Activated T-cell treated with anti-CD3 and anti-CD28 coated beads for 4 hours (primary cell): ENCODE measurements at regions not wholly inside any gene's neighbourhood (a gene's known extent, or its start where the extent isn't known, plus 50 kb on each side); places are given as distances from the start of the nearest gene placed in this dataset.

Source experiments
- DNase-seq: peaks from one replicate; pipeline ENCODE4 v3.0.0-alpha.2; 2020

DNA sequence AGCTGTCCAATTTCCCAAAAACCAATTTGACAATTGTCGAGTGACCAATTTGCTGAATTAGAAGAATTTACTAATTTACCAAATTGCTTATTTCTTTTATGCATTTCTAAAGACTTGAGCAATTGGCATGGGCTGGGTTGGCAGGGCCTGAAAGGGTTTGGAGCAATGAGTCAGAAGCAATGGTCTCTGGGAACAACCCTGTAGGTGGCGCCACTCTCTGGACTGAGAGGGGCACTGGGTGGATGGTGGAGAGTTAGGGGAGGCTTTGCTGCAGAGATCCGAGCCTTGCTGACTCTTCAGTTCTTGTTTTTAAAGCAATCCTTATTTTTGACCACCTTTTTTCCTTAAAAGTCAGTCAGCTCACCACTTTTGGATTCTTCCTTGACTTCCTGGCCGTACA is 71.5 kb upstream of the RPS23 start:
- DNase-seq, result peak; percentile 9

- DNase-seq, result no peak
Observed at GRCh38 chr5:82348784-82349425, 70.8 kb upstream of the RPS23 start.

GRCh38 chr5:82347201-82347865 is 69.2 kb upstream of the RPS23 start:
- DNase-seq, result no peak

GRCh38 chr5:82346399-82347165 is 68.4 kb upstream of the RPS23 start:
- no peak for DNase-seq

GRCh38 chr5:82345108-82345507 is 67.0 kb upstream of the RPS23 start:
- DNase-seq, result no peak

DNA sequence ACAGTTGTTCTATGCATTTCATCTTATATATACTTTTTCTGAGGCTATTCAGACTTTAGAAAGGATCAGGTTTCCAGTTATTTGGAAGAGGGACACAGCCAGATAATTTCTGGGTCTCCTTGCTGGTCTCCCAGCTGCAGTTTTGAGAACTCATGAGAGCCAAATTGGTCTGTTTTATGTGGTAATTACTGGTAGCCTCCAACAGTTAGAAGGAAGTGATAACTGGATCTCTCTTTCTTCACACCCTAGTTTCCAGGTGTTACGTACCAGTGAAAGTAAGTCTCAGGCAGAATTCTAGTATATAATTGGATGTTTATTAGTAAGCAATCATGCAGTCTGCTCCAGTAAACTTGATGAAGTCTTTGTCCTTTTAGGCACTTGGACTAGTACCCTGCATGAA is 63.2 kb upstream of the RPS23 start:
- DNase-seq, result no peak

DNA sequence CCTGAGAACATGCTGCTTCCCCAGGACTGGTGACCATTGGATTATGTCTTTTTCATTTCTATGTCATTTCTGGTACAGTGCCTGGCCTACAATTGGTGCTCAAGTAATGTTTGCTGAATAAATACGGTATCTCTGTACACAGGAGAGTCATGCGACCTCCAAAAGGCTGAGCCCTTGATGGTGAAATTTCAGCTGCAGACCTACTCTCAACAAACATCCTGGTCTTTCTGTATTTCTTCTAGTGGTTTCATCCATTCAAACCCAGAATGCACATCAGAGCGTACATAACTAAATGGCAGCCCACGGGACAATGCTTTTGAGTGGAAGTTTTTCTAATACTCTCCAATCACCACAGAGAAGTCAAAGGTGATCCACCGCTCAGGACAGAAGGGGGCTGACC is 62.6 kb upstream of the RPS23 start:
- no peak for DNase-seq

- DNase-seq, result no peak
Observed at GRCh38 chr5:82339792-82340191, 61.6 kb upstream of the RPS23 start.

- no peak for DNase-seq
Observed at GRCh38 chr5:82338771-82339373, 60.7 kb upstream of the RPS23 start.

DNA sequence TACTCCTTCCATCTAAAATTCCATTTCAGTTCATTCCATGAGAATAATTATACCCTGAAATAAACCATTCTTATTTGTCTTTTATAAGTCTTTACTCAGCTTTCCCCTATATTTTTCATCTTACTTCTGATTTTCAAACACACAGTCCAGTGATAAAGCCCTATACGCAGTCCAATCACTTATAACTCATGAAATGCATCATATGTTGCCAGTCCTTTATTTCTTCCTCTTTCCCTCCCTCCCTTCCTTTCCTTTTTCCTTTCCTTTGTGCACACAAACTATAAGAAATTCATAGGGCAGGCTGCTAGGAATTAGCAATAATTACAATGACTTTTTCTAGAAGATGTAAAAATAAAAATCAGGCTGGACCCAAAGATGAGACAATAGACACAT is 58.8 kb upstream of the RPS23 start:
- DNase-seq, result no peak

GRCh38 chr5:82336226-82336958 is 58.2 kb upstream of the RPS23 start:
- DNase-seq, result no peak

- no peak for DNase-seq
Observed at GRCh38 chr5:82335806-82336205, 57.7 kb upstream of the RPS23 start.

DNA sequence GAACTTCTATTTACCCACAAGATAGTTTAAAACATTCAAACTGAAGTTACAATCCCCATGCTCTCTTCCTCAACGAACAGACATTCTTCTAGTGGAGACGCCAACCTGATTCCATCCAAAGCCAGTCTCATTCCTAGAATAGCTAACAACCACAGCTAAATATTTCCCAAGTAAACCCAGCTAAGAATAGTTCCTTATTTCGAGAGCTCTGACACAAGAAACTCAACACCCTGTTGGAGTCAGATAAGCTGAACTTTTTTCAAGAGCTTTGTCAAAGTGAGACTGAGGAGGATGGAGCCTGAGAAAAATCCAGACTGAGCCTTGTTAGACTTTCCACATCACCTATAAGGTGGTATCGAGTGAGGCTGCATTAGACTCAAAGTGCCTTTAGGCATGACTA is 56.7 kb upstream of the RPS23 start:
- no peak for DNase-seq

DNA sequence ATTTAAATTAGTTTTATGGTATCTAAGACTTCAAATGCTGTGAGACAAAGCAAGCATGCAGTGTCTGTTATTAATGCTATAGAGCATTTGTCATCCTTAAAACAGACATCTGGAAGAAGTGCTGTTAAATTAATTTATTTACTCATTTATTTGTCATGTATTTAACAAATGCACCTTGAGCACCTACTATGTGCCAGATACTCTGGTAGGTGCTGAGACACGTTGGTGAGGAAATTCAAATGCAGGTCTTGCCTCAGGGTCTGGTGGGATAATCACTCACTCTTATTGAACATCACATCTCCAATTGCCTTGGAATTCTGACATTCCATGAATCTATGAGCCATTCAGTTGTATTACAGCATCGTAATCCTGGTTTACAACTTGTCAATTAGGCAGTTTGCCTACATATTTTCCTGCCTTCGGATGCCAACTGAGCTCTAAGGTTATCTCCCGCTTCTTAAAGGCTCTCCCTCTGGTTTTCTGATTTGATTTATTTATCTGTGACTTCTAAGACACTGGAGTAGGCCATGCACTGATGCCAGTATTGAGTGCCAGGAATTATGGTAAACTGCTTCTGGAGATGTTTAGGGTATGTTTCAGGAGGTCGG is 56.0 kb upstream of the RPS23 start:
- DNase-seq, result no peak

- no peak for DNase-seq
Observed at GRCh38 chr5:82332886-82333615, 54.9 kb upstream of the RPS23 start.

DNA sequence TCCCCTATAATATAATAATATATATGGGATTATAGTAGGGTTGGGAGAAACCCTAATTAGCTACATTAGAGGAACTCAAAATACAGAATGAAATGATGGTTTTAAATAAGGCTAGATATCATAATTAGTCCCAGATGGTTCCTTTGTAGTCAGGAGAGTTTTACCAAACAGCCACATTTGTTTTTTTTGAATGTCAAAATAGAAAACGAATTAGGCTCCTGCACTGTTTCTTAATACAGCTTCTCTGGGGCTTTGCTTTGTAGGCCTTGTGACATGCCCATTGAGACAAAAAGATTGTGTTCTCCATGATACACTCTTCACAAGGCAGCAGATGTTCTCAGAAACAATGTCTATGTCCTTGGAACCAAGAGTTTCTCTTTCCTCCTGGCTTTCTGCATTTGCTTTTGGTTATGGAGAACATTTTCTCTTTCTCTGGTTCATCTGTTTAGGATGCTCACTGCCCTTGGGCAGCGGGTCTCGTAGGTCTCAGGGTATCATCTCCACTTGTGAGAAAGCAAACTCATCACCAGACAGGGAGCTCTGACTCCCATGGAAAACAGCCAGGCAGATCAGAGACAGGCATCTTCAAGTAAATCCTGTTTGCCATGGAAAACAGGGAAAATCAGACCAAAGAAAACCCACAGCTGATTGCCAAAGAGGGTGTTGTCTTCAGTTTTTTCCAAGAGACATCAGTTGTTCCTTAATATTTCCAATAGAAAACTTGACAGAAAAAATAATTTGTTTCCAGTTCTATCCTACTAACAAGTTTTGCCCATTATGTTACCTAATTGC is 54.1 kb upstream of the RPS23 start:
- no peak for DNase-seq

GRCh38 chr5:82331557-82331956 is 53.4 kb upstream of the RPS23 start:
- DNase-seq, result no peak

DNA sequence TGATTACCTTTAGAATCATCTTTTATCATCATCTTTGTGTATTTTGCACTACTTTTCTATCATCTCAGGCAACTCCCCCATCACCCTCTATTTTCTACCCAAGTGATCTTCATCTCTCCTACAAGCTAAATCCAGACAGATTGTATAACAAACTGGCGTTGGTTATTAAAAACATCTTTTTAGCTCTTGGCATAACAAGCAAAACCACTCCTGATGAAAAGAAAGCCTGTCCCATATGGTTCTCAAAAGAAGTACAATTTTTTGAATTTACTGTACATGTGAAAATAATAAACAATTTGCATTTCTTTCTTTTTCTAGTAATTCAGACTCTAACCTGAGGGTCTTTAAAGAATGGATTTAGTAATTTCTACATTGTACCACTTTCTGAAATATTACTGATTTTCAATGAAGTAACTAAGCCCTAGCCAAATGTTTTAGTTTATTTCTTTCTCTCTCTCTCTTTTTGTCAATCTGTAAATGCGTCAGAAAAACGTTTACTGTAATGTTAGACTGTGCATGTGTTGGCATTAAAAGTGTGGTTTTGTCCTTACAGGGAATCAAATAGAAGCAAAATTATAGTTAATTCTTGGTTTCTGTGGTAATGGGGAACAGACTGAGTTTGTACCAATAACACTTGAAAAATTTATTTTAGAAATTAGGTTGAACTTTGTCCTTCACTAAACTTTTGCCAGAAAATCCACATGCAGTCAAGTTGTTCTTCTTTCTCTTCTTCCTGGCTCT is 52.5 kb upstream of the RPS23 start:
- DNase-seq, result no peak

- no peak for DNase-seq
Observed at GRCh38 chr5:82329393-82329792, 51.2 kb upstream of the RPS23 start.
